CD4-positive, alpha-beta T cell treated with Interleukin-6 for 4 hours (primary cell): ENCODE measurements at regions not wholly inside any gene's neighbourhood (a gene's known extent, or its start where the extent isn't known, plus 50 kb on each side); places are given as distances from the start of the nearest gene placed in this dataset.

Experiments
- DNase-seq: peaks from one replicate; pipeline ENCODE4 v3.0.0-alpha.2; 2020; ENCODE audit warnings: mixed read lengths

GRCh38 chr2:234438305-234438977, 58.4 kb downstream of the ARL4C start:
- DNase-seq, result no peak

GRCh38 chr2:234437642-234438304, 59.1 kb downstream of the ARL4C start:
- DNase-seq, result no peak

GRCh38 chr2:234436482-234436837, 60.4 kb downstream of the ARL4C start:
- DNase-seq, result no peak

- DNase-seq, result no peak
Measured at GRCh38 chr2:234435836-234436481, 60.9 kb downstream of the ARL4C start.

GRCh38 chr2:234433201-234433600, 63.7 kb downstream of the ARL4C start:
- DNase-seq, result no peak

- no peak for DNase-seq
Measured at GRCh38 chr2:234430871-234431270, 66.0 kb downstream of the ARL4C start.

- no peak for DNase-seq
Measured at GRCh38 chr2:234429265-234429664, 67.6 kb downstream of the ARL4C start.

- peak; percentile 56 for DNase-seq
Measured at GRCh38 chr2:234427081-234428061, 69.5 kb downstream of the ARL4C start.

GRCh38 chr2:234426616-234427015, 70.3 kb downstream of the ARL4C start:
- no peak for DNase-seq

- peak; percentile 86 for DNase-seq
Measured at GRCh38 chr2:234425639-234426603, 71.0 kb downstream of the ARL4C start.

GRCh38 chr2:234423884-234424283, 73.0 kb downstream of the ARL4C start:
- DNase-seq, result no peak

GRCh38 chr2:234422981-234423431, 73.9 kb downstream of the ARL4C start:
- DNase-seq, result peak; percentile 78

GRCh38 chr2:234422273-234422732, 74.6 kb downstream of the ARL4C start:
- peak; percentile 58 for DNase-seq

GRCh38 chr2:234420408-234420807, 76.5 kb downstream of the ARL4C start:
- peak; percentile 34 for DNase-seq

- DNase-seq, result no peak
Measured at GRCh38 chr2:234419726-234420125, 77.2 kb downstream of the ARL4C start.

GRCh38 chr2:234415706-234416105, 81.2 kb downstream of the ARL4C start:
- DNase-seq, result no peak

GRCh38 chr2:234414596-234414995, 82.3 kb downstream of the ARL4C start:
- DNase-seq, result no peak

GRCh38 chr2:234412726-234413125, 84.2 kb downstream of the ARL4C start:
- DNase-seq, result no peak

GRCh38 chr2:234411793-234412192, 85.1 kb downstream of the ARL4C start:
- DNase-seq, result no peak

GRCh38 chr2:234410526-234410925, 86.4 kb downstream of the ARL4C start:
- no peak for DNase-seq

GRCh38 chr2:234409590-234409989, 87.3 kb downstream of the ARL4C start:
- no peak for DNase-seq

- DNase-seq, result no peak
Measured at GRCh38 chr2:234406085-234406484, 90.8 kb downstream of the ARL4C start.
